ENCODE measurements at regions not wholly inside any gene's neighbourhood (a gene's known extent, or its start where the extent isn't known, plus 50 kb on each side); places are given as distances from the start of the nearest gene placed in this dataset.

DNA sequence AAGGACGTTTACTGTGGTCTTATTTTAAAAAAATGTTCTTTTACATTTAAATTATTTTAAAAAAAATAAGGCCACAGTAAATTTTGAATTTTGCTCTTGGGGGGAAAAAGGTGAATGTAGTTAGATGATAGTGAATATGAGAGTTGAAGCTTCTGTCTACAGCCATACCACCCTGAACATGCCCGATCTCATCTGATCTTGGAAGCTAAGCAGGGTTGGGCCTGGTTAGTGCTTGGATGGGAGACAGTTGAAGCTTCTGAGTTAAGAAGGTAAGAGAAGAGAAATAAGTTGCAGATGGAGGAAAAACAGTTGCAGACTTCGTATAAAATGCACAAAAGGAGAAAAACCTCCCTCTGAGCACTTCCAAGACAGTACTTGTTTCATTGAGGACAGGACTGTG, 115.6 kb upstream of the NR3C2 start:
- TF ChIP-seq, protein P1, sequence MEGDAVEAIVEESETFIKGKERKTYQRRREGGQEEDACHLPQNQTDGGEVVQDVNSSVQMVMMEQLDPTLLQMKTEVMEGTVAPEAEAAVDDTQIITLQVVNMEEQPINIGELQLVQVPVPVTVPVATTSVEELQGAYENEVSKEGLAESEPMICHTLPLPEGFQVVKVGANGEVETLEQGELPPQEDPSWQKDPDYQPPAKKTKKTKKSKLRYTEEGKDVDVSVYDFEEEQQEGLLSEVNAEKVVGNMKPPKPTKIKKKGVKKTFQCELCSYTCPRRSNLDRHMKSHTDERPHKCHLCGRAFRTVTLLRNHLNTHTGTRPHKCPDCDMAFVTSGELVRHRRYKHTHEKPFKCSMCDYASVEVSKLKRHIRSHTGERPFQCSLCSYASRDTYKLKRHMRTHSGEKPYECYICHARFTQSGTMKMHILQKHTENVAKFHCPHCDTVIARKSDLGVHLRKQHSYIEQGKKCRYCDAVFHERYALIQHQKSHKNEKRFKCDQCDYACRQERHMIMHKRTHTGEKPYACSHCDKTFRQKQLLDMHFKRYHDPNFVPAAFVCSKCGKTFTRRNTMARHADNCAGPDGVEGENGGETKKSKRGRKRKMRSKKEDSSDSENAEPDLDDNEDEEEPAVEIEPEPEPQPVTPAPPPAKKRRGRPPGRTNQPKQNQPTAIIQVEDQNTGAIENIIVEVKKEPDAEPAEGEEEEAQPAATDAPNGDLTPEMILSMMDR (IDR thresholded peaks at IDR 0.05; ENCODE audit: insufficient read depth, low read length, poor library complexity, severe bottlenecking) = no peak
- TF ChIP-seq EZH2phosphoT487 (conservative IDR thresholded peaks at IDR 0.05; ENCODE audit: low read length) = no peak
